Superior temporal gyrus (tissue), 1 donor: ENCODE measurements at regions not wholly inside any gene's neighbourhood (a gene's known extent, or its start where the extent isn't known, plus 50 kb on each side); places are given as distances from the start of the nearest gene placed in this dataset.
"Not testable (repeated sequence)": the region's sequence is repeated elsewhere in the genome, so short reads cannot be mapped to it uniquely, and the experiment has no call there.

Experiments
- DNase-seq: peaks from one replicate; pipeline ENCODE4 v3.0.0-alpha.2; 2016; ENCODE audit errors: extremely low spot score

DNA sequence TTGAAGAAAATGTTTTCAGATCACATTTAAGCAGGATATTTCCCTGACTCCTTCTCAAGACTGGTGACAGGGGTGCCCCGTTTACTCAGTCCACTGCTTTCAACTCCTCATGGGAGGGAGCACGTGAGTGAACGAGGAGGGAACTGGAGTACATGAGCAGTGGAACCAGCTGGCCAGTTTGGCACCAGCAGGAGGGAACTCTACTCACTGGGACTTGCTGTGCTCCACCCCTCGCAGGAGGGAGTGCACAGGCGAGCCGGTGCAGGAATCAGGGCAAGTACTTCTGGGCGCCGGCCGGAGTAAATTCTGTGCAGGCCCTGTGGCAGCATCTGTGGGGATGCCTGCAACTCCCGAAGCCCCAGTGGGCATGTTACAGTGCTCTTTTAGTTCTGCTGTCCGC, 1941.1 kb upstream of the C9orf72 start:
- peak; percentile 80 for DNase-seq

DNA sequence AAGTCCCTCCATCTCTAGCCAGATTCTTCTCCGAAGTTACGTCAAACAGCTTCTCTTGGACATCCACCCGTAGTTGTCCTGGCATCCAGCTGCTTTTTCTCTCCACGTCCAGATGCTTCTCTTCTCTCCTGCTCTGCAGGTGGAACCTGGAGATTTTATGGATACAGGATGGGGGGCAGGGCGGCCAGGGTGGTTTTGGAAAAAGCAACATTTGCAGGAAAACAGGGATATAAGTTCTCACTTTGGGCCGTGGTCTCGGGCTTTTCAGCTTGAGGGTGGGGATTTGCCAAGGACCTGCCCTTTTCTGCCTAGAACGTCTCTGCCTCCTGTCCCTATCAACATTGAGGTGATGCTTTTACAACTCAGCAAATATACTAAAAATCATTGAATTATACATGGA, 1941.6 kb upstream of the C9orf72 start:
- no peak for DNase-seq

GRCh38 chr9:29548436-29548835, 1975.2 kb upstream of the C9orf72 start:
- no peak for DNase-seq

- DNase-seq = no peak
Observed at GRCh38 chr9:29555502-29555901, 1982.2 kb upstream of the C9orf72 start.

- DNase-seq = no peak
Observed at GRCh38 chr9:29556317-29556716, 1983.0 kb upstream of the C9orf72 start.

DNA sequence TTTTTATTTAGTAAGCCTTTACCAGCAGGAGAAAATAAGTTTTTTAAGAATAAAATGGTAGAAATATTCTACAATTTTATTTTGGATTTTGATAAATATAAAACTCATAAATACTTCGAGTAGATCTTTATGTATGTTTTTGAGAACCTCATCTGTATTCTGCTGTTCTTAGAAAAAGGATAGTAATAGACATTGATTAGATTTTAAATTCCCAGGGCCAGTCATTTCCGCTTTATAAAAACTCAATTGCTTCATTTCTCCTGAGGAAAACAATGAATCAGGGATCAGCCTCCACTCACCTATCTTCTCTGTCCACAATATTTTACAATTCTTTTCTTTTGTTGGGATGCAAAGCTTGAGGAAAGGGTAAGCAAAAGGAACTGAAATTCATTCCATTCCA, 1983.5 kb upstream of the C9orf72 start:
- no peak for DNase-seq

- DNase-seq = no peak
Observed at GRCh38 chr9:29564564-29564963, 1991.3 kb upstream of the C9orf72 start.

DNA sequence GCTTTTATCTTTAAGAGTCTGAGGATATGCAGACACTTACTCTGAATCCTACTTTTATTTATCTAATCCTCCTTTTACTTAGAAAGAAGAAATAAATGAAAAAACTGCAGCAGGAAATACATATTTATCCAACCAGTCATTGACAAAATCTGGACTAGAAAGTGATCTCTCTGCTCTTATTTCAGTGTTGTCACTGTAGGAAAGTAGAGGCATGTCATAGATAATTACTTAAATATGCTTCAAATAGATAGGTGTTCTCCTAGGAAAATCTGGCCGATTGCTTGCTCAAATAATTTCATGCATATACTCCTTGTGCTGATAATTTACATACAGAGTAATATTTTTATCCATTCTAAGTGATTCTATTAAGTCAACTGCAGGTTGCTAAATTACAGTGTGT, 2001.9 kb upstream of the C9orf72 start:
- DNase-seq = no peak

- DNase-seq = no peak
Observed at GRCh38 chr9:29588361-29588760, 2015.1 kb upstream of the C9orf72 start.

DNA sequence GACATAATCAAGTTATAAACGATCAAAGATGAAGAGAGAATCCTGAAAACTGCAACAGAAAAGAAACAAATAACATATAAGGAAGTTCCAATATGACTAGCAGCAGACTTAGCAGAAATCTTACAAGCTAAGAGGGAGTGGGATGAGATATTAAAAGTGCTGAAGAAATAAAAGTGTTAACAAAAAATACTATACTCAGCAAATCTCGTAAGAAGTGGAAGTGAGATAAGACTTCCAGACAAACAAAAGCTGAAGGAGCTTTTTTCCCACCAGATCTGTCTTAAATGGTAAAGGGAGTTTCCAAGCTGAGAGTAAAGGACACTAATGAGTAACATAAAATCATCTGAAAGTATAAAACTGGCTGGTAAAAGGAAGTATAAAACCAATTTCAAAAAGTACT, 2036.0 kb upstream of the C9orf72 start:
- DNase-seq = no peak

GRCh38 chr9:29613773-29614172, 2040.5 kb upstream of the C9orf72 start:
- DNase-seq = no peak

DNA sequence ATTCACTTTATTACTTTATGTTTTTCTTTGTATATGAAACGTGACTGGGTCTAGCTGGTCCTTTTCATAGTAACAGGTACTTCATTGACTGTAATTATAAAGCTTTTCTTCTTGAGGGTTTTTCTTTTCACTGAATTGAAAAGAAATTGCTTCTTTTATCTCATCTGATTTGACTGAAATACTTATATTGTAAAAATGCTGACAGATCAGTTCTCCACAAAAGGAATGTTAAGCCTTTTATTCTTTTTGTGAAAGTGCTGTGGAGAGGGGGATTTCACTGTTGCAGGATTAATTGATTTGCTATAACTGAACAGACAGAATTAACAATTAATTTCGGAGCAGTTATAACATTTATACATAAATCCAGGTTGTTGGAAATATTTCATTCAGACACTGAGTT, 2043.6 kb upstream of the C9orf72 start:
- DNase-seq = no peak

DNA sequence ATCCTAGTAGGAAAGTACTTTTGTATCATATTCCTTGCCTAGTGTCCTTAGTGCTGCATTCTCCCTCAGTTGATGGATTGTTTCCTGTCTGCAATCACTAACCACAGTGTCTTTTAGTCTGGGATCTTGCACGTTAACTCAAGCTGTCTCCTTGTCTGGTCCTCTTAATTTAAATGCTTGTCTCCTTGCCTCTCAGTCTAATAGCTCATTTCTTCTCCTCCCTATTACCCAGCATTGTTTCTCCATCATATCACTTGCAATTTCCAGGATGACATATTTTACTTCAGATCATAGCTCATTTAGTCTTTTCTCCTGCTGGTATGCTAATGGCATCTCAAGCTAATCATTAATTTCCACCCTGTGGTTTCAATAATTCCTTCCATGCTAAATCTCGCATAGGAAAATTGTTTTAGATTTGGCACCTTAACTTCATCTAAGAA, 2052.0 kb upstream of the C9orf72 start:
- no peak for DNase-seq

DNA sequence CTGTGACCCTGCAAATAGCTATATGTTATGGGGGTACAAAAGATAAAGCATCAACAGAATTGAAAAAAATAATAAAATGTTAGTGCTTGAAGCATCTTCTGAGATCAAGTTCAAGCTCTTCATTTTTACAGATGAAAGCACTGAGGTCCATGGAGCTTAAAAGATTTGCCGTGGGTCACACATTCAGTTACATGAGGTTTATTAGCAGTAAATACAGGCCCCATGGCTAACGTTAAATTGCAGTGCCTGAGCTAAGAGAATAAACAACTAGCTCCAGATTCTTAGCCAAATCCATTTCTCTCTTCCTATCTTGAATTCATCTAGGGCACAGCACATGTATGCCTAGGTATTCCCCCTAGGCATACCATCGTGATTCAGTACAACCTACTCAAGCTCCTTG, 2052.7 kb upstream of the C9orf72 start:
- DNase-seq = no peak

DNA sequence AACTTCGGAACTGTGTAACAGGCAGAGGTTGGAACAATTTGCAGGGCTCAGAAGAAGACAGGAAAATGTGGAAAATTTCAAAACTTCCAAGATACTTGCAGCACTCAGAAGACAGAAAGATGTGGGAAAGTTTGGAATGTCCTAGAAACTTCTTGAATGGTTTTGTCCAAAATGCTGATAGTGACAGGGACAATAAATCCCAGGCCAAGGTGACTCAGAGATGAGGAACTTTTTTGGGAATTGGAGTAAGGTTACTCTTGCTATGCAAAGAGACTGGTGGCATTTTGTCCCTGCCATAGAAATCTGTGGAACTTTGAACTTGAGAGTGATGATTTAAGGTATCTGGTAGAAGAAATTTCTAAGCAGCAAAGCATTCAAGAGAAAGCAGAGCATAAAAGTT, 2055.6 kb upstream of the C9orf72 start:
- DNase-seq = not testable (repeated sequence)

DNA sequence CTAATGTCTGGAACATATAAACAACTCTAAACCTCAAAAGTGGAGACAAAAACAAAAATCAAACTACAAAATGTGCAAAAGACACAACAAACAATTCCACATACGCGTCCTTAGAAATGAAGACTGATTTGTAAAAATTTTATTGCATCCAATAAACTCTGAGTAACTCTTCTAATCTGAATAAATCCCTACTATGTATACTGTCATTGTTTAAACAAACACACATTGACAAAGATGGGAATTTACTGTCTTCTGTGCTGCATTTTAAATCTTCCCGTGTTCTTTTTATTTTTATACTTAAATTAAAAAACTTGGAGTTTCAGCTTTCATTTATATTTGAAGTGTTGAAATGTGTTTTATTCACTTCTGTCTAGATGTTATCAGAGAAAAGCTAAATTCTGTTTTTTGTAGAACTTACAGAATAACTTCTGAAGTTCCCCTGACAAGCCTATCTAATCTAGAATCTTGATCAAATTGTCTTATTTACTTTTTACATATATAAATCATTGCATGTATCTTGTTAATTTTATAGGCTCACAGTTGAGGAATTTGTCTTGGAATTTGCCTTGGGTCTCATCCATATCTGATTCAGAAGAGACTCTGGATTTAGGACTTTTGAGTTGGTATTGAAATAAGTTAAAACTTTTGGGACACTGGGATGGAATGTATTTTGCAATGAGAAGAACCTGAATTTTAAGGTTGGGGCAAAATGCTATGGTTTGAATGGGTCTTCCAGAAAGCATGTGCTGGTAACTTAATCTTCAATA, 2064.4 kb upstream of the C9orf72 start:
- no peak for DNase-seq

GRCh38 chr9:29640507-29640906, 2067.2 kb upstream of the C9orf72 start:
- no peak for DNase-seq

DNA sequence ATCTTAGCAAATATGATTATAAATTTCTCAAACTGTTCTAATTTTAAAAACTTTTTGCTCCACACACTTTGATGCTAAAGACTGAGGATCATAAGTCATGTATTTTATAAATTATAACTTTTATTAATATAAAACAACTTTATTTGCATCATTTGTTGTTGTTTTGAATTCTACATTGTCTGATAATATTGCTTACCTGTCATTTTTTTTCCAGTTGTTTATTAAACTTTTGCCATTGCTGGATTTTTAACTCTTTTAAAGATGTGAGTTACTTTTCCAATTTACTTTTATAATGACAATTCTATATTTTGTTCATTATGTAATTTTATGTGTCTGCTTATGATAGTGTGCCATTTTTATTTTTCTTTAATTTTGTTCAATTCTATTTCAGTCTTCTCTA, 2071.2 kb upstream of the C9orf72 start:
- no peak for DNase-seq

GRCh38 chr9:29647451-29647850, 2074.2 kb upstream of the C9orf72 start:
- DNase-seq = no peak

DNA sequence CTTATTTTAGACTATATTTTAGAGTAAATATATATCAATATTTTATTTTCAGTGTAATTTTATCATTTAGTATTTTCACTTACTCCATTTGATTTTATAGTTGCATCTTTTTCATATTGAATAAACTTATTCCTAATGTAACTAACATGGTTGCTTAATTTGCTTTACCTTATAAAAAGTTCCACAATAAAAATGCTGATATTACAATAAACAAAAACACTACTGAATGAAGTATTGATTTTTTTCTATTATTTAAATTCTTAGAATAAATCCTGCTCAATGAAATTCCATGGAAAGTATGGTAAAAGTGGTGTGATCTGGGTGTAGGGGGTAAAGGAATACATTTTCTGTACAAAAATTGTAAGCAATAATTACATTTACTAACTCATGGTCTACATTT, 2074.9 kb upstream of the C9orf72 start:
- no peak for DNase-seq

GRCh38 chr9:29648601-29649000, 2075.3 kb upstream of the C9orf72 start:
- DNase-seq = no peak

DNA sequence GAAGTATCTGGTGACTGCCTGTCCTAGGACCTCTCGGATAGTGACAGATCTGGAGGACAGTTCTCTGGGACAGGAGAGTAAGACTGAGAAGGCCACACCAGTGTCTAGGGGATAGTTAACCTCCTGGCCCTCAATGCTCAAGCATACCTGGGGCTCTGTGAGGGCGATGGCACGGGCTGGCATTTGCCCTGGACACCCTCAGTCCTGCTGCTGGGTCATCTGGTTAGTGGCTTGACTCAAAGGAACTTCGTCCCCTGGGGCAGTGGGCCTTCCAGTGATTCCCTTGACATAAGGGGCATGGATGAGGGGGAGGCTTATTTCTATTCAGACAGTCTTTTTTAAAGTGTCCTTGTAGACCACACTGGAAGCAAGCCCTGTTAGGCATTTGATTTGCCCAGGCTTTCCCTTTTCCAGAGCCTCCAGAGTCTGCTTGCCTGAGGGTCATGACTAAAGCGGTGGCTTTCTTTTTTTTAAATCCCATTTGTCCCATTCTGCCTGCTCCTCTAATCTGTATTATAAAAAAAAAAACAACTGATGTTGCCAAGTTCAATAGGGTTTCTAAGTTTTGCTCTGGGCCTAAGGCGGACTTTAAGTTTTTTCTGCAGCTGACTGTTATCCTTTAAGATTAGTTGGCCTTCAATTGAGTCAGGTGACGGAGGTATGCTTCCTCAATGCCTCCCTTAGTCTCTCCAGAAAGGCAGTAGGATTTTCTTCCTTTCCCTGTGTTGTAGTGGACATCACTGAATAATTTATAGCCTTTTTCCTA, 2083.5 kb upstream of the C9orf72 start:
- DNase-seq = no peak

DNA sequence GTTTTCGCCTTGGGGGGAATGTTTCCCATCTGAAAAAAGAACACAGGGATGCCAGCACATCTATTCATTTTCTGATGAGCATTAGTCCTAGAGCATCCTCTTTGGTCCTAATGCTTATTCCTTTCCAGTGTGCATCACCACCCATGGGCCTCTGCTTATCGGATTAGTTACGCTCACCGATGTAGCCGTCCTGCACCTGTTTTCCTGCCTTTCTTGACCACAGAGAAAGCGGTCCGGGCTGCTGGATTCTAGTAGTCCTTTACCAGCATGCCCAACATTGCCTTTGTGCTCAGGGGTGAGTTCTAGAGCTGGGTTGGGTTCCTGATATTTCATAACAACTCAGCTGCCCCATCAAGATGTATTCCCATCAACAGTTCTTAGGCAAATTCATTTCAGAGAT, 2084.5 kb upstream of the C9orf72 start:
- no peak for DNase-seq
